HG03175 (cell line): ENCODE measurements at regions not wholly inside any gene's neighbourhood (a gene's known extent, or its start where the extent isn't known, plus 50 kb on each side); places are given as distances from the start of the nearest gene placed in this dataset.

Source experiments
- ATAC-seq: cut with Tn5 transposase; IDR thresholded peaks from one replicate; pipeline ENCODE4 v1.9.1; 2021; ENCODE audit warnings: mild to moderate bottlenecking, moderate library complexity; ENCODE audit not compliant: unreplicated experiment

DNA sequence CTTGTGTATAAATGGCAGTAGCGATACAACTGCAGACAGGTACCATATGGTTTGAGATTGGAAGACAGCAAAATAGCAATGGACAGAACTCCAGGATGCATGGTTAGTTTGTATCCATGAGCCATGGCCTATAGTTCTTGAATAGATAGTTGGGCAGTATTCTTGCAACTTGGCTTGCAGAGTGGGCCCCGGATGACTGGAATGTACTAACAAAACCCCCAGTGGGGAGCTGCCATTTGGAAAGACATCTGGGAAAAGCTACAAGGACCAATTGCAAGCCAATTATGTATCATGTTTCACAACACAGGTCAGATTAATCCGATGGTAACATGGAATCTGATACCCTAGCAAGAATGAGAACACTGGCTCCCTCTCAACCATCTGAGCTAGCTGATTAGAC lies 279.6 kb downstream of the RERGL start:
- no peak for ATAC-seq

DNA sequence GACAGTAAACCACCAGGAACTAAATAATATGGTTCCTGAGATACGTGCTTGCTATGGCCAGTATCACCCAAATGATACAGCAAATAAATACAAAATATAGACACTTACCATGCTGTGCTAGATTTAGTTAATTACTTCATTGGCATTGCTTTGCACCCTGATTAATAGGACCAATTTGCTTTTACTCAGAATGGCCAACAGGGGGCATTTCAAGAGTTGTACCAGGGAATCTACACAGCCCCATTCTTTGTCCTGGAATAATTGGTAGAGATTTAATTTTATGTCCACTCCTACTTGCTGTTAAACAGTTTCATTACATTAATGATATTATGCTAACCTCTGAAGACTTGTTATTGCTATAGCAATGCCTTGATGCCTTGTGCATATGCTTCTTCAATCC lies 280.8 kb downstream of the RERGL start:
- ATAC-seq: no peak

DNA sequence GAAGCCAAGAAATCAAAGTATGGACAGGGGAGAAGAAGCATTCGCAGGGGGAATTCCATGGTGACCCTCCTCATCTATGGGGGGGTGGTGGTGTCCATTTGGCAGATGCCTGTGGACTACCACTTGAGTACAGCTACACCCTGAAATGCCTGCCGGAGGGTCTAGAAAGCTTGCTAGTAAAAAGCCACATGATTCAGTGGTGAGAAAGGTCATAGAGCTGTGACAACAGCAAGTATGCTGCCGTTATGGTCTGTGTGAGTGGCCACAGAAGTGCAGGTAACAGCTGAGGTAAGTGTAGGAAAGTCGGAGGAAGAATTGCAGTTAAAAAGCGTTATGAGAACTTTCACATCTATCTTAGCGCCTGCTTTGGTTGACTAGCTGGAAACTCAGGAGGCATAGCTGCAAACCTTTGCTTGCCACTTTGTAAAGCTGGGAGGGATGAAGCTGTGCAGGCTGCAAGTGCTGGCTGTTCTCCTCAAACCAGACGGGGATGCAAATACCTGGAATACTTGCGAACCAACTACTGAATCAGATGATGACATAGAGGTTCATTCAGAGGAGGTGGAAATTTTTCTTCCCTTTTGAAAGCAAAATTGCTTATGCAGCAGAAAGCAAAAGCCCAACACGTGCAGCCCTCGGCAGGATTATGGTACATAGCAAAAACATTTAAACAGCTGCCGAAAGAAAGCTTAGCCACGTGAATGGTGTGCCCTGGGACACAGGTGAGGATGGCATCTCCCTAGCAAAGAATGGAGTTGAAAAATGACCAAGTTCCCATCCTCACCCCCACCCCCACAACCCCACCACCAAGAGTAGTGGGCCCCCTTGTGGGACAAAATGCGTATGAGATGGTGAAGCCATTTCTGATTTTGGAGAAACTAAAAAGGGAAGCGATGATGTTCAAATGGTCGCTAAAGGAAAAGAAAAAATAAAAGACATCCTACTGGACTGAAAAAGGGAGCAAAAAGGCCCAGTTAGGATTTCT lies 287.0 kb downstream of the RERGL start:
- no peak for ATAC-seq

DNA sequence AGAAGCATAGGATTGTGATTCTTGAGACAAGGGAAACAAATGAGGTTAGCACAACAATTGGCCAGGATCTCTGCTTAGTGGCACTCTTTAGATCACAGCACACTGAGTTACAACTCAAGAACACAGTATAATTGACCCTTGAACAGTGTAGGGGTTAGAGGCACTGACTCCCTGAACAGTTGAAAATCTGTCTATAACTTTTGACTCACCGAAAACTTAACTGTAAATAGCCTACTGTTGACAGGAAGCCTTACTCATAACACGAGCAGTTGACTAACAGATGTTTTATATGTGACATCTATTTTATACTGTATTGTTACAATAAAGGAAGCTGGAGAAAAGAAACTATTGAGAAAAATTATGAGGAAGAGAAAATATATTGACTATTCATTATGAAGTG lies 296.1 kb downstream of the RERGL start:
- ATAC-seq: no peak

DNA sequence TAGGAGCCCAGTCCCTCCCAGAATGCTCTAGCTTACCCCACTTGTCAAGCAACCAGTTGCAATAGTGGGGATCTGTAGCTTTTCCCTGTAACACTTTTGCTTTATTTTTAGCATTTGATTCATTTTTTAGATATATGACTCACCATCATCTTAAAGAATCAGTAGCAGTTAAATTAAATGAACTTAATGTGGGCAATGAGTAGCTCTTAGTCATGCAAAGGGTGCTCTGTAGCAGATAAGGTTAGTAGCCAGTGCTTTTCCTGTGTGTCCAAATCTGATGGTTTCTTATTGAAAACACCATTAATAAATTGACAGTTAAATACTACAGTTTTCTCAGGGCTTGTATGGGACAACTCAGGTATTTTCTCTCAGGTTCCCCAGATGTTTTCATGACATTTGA lies 311.8 kb downstream of the RERGL start:
- ATAC-seq: no peak

DNA sequence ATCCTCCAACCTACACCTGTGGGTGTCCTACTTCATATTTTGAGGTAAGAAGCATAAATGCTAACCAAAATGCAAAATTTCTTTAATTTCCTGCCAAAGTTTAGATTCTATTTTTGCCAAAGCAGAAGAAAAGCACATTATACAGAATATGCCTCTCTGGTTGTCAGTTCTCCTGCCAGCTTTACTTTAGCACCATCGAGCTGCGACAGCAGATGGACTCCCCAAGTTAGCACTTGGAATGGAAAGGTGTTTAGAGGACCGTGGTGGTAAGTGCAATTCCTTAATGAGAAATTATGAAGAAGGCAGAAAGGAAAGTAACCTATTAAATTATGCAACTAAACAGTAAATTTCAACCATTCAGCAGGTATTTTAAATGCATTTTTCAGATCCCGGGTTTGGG lies 326.6 kb downstream of the RERGL start:
- ATAC-seq: no peak

DNA sequence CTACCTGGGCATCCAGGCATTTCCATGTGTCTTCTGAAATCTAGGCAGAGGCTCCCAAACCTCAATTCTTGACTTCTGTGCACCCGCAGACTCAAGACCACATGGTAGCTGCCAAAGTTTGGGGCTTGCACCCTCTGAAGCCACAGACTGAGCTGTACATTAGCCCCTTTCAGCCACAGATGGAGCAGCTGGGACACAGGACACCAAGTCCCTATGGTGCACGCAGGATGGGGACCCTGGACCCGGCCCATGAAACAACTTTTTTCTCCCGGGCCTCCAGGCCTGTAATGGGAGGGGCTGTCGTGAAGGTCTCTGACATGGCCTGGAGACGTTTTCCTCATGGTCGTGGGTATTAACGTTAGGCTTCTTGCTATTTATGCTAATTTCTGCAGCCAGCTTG lies 330.0 kb downstream of the RERGL start:
- ATAC-seq: no peak
